Thyroid gland (tissue), 4 donors: ENCODE measurements at regions not wholly inside any gene's neighbourhood (a gene's known extent, or its start where the extent isn't known, plus 50 kb on each side); places are given as distances from the start of the nearest gene placed in this dataset.

Experiments
- CTCF ChIP-seq, 6 experiments: fragments of 200-600 bp in 3 of 6; fragments of 450-650 bp in 3 of 6; sonication (generic) in 3 of 6; IDR thresholded peaks; one replicate each; pipeline ENCODE4 v1.5.1; 2016 to 2019; ENCODE audit warnings: antibody characterized with exemption in 6 of 6, mild to moderate bottlenecking in 2 of 6, inconsistent platforms in 1 of 6, moderate library complexity in 1 of 6
- POLR2A ChIP-seq, 2 donors: fragments of 450-650 bp; IDR thresholded peaks; one replicate each; pipeline ENCODE4 v1.6.1; 2017; ENCODE audit warnings: antibody characterized with exemption in 2 of 2, mild to moderate bottlenecking in 2 of 2, moderate library complexity in 1 of 2

GRCh38 chr22:48258811-48259210 is 1496.4 kb downstream of the TBC1D22A start:
- TF ChIP-seq CTCF (IDR thresholded peaks at IDR 0.05) (no peak), POLR2A (IDR thresholded peaks at IDR 0.05) (no peak)
